WTC11 (cell line): ENCODE measurements at regions not wholly inside any gene's neighbourhood (a gene's known extent, or its start where the extent isn't known, plus 50 kb on each side); places are given as distances from the start of the nearest gene placed in this dataset.

Experiments
- CBFB ChIP-seq: sonication (generic); formaldehyde crosslinking; IDR thresholded peaks from 2 replicates; pipeline ENCODE4 v1.8.1; 2022; ENCODE audit warnings: mild to moderate bottlenecking, low read depth, missing genetic modification reagents
- JUN ChIP-seq: sonication (generic); formaldehyde crosslinking; IDR thresholded peaks from 2 replicates; pipeline ENCODE4 v1.8.0; 2023; ENCODE audit warnings: mild to moderate bottlenecking, missing genetic modification reagents
- KAT7 ChIP-seq: sonication (generic); formaldehyde crosslinking; IDR thresholded peaks from 2 replicates; pipeline ENCODE4 v1.8.1; 2023; ENCODE audit warnings: missing genetic modification reagents, mild to moderate bottlenecking, borderline replicate concordance
- TF ChIP-seq, protein P1 (sequence below): sonication (generic); formaldehyde crosslinking; IDR thresholded peaks from 2 replicates; pipeline ENCODE4 v1.8.1; 2022; ENCODE audit warnings: mild to moderate bottlenecking, moderate library complexity, missing genetic modification reagents
- TF ChIP-seq, protein P2 (sequence below): sonication (generic); formaldehyde crosslinking; IDR thresholded peaks from 2 replicates; pipeline ENCODE4 v1.8.0; 2022; ENCODE audit warnings: mild to moderate bottlenecking, missing genetic modification reagents

DNA sequence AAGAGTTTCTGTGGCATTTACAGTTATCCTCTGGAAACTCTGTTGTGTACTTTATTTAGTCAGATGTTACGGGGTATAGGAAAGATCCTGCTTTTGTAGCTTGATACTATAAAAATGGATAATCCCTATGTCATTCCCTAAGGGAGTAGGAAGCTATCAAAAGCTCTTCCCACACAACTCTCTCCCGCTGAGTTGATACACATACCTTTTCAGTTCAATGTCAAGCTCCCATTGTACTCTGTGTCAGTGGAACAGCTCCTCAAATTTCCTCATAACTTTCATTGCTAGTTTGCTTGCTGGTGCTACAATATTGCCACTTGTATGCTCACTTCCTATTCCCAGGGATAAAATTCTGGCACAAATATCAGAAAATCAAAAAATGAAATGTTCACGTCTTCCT lies 893.3 kb upstream of the GBE1 start:
- TF ChIP-seq, protein P1, sequence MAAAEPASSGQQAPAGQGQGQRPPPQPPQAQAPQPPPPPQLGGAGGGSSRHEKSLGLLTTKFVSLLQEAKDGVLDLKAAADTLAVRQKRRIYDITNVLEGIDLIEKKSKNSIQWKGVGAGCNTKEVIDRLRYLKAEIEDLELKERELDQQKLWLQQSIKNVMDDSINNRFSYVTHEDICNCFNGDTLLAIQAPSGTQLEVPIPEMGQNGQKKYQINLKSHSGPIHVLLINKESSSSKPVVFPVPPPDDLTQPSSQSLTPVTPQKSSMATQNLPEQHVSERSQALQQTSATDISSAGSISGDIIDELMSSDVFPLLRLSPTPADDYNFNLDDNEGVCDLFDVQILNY (CRISPR knock-in tag): no peak
- TF ChIP-seq, protein P2, sequence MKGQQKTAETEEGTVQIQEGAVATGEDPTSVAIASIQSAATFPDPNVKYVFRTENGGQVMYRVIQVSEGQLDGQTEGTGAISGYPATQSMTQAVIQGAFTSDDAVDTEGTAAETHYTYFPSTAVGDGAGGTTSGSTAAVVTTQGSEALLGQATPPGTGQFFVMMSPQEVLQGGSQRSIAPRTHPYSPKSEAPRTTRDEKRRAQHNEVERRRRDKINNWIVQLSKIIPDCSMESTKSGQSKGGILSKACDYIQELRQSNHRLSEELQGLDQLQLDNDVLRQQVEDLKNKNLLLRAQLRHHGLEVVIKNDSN (CRISPR knock-in tag): no peak
- TF ChIP-seq KAT7 (CRISPR knock-in tag) (no peak), JUN (no peak), CBFB (CRISPR knock-in tag) (no peak)
